ENCODE measurements at regions not wholly inside any gene's neighbourhood (a gene's known extent, or its start where the extent isn't known, plus 50 kb on each side); places are given as distances from the start of the nearest gene placed in this dataset.

DNA sequence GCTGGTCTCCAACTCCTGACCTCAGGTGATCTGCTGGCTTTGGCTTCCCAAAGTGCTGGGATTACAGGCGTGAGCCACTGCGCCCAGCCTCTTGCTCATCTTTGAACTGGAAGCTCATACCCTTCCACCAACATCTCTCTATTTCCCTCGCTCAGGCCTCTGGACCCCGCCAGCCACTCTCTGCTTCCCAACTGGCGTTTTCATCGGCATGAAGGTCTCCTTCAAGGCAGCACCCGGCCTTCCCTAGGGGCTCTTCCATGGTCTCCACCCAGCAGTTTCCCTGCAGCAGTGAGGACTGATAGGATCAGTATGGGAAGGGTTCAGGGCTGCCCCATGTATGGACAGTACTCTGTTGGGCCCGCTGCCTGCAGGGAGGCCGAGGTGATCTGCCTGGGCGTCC, 65.8 kb upstream of the HS6ST1 start:
- H3K4me3 ChIP-seq (replicated peaks; ENCODE audit: low read depth, low read length), result no peak overlapping the region
- TF ChIP-seq, protein P1, sequence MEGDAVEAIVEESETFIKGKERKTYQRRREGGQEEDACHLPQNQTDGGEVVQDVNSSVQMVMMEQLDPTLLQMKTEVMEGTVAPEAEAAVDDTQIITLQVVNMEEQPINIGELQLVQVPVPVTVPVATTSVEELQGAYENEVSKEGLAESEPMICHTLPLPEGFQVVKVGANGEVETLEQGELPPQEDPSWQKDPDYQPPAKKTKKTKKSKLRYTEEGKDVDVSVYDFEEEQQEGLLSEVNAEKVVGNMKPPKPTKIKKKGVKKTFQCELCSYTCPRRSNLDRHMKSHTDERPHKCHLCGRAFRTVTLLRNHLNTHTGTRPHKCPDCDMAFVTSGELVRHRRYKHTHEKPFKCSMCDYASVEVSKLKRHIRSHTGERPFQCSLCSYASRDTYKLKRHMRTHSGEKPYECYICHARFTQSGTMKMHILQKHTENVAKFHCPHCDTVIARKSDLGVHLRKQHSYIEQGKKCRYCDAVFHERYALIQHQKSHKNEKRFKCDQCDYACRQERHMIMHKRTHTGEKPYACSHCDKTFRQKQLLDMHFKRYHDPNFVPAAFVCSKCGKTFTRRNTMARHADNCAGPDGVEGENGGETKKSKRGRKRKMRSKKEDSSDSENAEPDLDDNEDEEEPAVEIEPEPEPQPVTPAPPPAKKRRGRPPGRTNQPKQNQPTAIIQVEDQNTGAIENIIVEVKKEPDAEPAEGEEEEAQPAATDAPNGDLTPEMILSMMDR (IDR thresholded peaks at IDR 0.05; ENCODE audit: low read depth, low read length, missing control alignments), result no peak
- no peak for DNase-seq (ENCODE audit: extremely low read depth, low read depth)

DNA sequence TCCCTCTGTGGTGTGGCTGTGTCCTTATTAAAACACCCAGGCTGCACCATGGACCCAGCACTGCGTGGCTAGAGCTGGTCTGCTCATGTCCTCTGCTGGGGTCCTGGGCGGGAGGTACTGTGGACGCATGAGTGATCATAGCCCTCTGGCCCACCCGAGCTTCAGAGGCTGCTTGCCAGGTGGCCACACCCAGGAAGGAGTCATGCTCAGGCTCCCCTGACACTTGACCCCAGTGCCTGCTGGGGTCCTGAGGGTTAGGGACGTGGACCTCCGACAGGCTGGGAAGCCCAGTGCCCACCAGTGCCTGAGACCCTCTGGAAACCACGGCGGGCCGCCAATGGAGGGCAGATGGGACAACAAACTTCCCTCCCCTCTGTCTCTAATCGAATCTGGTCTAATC, 66.3 kb upstream of the HS6ST1 start:
- TF ChIP-seq, protein P1 (IDR thresholded peaks at IDR 0.05; ENCODE audit: low read depth, low read length, missing control alignments), result no peak
- no peak overlapping the region for H3K4me3 ChIP-seq (replicated peaks; ENCODE audit: low read depth, low read length)
- no peak for DNase-seq (ENCODE audit: extremely low read depth, low read depth)

DNA sequence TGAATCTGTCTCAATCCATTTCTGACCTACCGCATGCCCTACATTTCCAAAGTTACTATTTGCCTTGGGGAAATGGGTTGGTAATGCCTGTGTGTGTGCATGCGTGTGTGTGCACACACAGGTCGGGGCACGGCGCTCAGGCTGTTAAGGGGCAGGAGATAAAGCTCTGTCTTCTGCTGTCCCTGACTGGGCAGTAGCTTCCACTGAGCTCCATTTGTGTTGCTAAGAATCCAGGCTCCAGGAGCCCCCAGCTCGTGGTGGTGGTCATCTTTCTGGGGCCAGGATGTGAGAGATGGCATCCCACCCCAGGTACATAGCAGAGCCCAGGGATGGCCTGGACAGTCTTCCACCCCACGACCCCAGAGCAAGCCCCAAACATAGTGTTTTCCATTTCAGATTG, 66.7 kb upstream of the HS6ST1 start:
- no peak for DNase-seq (ENCODE audit: extremely low read depth, low read depth)
- no peak overlapping the region for H3K4me3 ChIP-seq (replicated peaks; ENCODE audit: low read depth, low read length)
- TF ChIP-seq, protein P1 (IDR thresholded peaks at IDR 0.05; ENCODE audit: low read depth, low read length, missing control alignments), result no peak

DNA sequence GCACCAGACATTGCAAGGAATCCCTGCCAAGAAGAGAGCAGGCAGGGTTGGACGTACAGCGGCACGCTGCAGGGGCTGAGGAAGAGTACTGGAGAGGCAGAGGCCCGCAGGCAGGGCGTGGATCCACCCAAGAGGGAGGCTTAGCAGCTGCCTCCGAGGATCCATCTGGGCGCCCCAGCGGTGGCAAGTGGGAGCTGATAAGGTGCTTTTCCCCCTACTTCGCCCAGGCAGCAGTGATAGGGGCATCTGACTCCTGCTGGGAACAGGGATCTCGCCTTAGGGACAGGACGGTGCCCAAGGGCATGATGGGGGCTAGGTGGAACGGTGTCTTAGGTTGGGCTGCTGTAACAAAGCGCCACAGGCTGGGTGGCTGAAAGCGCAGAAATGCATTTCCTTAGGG, 67.4 kb upstream of the HS6ST1 start:
- DNase-seq (ENCODE audit: extremely low read depth, low read depth), result no peak
- TF ChIP-seq, protein P1 (IDR thresholded peaks at IDR 0.05; ENCODE audit: low read depth, low read length, missing control alignments), result no peak
- no peak overlapping the region for H3K4me3 ChIP-seq (replicated peaks; ENCODE audit: low read depth, low read length)

DNA sequence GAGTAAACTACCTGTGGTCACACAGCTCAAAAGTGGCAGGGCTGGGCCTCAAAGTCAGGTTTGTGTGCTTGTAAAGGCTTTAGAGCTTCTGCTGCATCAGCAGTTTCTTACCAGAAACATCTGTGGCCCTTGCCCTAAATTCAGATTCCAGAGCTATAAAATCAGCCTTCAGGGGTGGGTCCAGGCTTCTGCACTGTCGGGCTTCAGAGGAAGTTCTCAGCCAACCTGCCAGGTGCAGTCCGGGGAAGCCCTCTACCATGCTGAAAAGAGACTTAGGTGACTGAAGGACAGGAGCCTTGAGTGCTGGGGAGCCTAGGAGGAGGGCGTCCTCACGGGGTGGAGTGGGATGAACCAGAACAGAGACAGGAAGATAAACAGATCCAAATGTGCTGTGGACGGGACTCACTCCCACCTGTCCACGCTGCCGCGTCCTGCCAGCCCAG, 69.9 kb upstream of the HS6ST1 start:
- no peak for DNase-seq (ENCODE audit: extremely low read depth, low read depth)
- TF ChIP-seq, protein P1 (IDR thresholded peaks at IDR 0.05; ENCODE audit: low read depth, low read length, missing control alignments), result no peak
- no peak overlapping the region for H3K4me3 ChIP-seq (replicated peaks; ENCODE audit: low read depth, low read length)

DNA sequence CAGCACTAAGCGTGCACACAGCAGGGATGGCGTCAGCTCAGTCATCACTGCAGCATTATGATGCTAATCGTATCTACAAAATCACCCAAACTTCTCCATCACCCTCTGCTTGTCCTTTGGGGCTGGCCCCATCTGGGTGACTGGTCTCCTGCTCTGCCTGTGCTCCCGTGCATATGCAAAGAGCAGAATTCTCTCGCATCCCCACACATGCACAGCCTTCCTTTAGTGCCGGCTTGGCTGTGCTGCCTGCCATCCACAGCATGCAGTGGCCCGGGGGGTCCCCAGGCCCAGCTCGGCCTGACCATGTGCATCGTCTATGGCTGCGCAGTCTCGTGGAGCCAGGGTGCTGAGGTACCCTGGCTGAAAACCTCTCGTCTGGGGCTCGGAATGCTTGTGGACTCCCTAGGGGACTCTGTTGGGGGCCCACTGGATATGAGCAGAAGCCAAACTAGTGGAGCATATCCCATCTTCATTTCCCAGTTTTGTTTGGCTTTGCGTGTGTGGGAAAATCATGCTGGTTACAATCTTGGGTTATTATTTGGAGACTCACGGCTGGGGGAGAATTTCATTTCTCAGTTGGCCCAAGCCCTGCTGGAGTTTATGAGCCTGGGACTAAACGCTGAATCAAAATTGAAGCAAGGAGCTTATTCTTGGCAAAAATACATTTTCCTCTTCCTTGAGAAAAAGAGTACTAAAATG, 70.9 kb upstream of the HS6ST1 start:
- TF ChIP-seq, protein P1 (IDR thresholded peaks at IDR 0.05; ENCODE audit: low read depth, low read length, missing control alignments), result no peak
- H3K4me3 ChIP-seq (replicated peaks; ENCODE audit: low read depth, low read length), result no peak overlapping the region
- DNase-seq (ENCODE audit: extremely low read depth, low read depth), result no peak
